ENCODE measurements at regions not wholly inside any gene's neighbourhood (a gene's known extent, or its start where the extent isn't known, plus 50 kb on each side); places are given as distances from the start of the nearest gene placed in this dataset.

GRCh38 chr2:224325941-224326340 is 76.0 kb downstream of the FAM124B start:
- H3K4me1 Mint-ChIP-seq: no peaks in the 10 kb centered on the region
- ATAC-seq (ENCODE audit: low read depth) (no peak), DNase-seq (no peak)
- POLR2A ChIA-PET: no interaction called here
- no peaks in the 10 kb centered on the region for H3K9me3 Mint-ChIP-seq
- peaks cover 27% of the 10 kb centered on the region for H3K27me3 Mint-ChIP-seq
- no peak overlapping the region for H3K27ac Mint-ChIP-seq
- no peak overlapping the region for H3K4me3 Mint-ChIP-seq
- no peaks in the 10 kb centered on the region for H3K36me3 Mint-ChIP-seq

- no peaks in the 10 kb centered on the region for H3K4me1 Mint-ChIP-seq
These were observed 77.3 kb downstream of the FAM124B start for GRCh38 chr2:224324604-224325003.

DNA sequence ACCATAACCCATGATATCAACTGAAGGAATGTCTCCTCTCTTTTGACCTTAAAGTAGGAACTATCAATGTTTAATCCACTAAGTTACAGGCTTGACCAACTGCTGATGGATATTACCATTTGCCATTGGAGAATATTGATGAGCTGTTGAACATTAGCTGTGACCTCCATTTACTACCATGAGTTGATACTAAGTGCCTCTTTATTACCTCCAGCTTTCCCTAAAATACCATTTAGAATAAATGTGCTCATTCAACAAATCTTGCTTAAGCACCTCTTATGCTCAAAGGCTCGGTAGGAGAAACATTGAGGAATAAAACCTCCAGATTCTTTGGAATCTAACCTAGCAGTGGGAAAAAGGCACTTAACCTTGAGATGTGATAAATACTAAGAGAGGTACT is 81.2 kb downstream of the FAM124B start:
- no peak overlapping the region for H3K27ac Mint-ChIP-seq
- no peaks in the 10 kb centered on the region for H3K36me3 Mint-ChIP-seq
- no peaks in the 10 kb centered on the region for H3K9me3 Mint-ChIP-seq
- DNase-seq (no peak), ATAC-seq (ENCODE audit: low read depth) (no peak)
- no peak overlapping the region for H3K4me3 Mint-ChIP-seq
- H3K4me1 Mint-ChIP-seq: no peaks in the 10 kb centered on the region
- H3K27me3 Mint-ChIP-seq: peaks cover 36% of the 10 kb centered on the region
- POLR2A ChIA-PET: no interaction called here

More at GRCh38 chr2:224324604-224325003, 77.3 kb downstream of the FAM124B start:
- DNase-seq (no peak), ATAC-seq (ENCODE audit: low read depth) (no peak)
- Mint-ChIP-seq H3K36me3 (no peaks in the 10 kb centered on the region), H3K4me3 (no peak overlapping the region), H3K27ac (no peak overlapping the region), H3K27me3 (peaks cover 36% of the 10 kb centered on the region), H3K9me3 (no peaks in the 10 kb centered on the region)
- POLR2A ChIA-PET: no interaction called here

DNA sequence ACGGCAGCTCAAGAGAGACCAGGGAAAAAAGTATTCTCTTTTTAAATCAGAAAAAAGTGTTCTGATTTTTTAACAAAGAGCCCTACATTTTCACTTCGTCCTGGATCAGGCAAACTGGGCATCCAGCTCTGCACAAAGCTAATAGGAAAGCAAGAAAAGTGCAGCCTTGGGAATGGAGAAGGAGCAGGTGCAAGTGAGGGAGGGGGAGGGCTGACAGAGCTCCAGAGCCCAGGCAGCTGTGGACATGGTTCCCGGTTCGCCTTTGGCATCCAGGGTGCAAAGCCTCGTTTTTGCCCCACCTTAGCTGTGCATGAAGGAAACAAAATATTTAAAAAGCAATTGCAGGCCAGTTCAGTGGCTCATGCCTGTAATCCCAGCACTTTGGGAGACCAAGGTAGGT is 82.2 kb downstream of the FAM124B start:
- peaks cover 40% of the 10 kb centered on the region for H3K27me3 Mint-ChIP-seq
- no peak overlapping the region for H3K27ac Mint-ChIP-seq
- POLR2A ChIA-PET: no interaction called here
- no peaks in the 10 kb centered on the region for H3K36me3 Mint-ChIP-seq
- H3K9me3 Mint-ChIP-seq: no peaks in the 10 kb centered on the region
- DNase-seq (no peak), ATAC-seq (ENCODE audit: low read depth) (no peak)
- no peaks in the 10 kb centered on the region for H3K4me1 Mint-ChIP-seq
- no peak overlapping the region for H3K4me3 Mint-ChIP-seq

DNA sequence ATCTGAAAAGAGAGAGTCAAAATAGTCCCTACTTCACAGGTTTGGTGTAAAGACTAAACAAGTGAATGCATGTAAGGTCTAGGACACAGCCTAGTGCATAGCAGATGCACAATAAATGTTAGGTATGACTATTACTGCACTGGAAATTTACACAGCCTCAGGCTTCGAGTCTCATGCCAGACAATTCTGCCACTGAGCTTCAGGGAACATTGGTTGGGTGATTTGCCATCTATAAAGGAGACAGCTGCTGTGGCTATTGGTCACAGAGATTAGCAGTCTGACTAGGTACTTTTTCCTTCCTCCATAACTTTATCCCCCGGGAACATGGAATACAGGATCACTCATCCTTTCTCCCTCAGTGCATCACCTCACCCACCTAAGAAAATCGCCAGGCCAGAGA is 89.2 kb downstream of the FAM124B start:
- H3K36me3 Mint-ChIP-seq: no peaks in the 10 kb centered on the region
- no peak overlapping the region for H3K4me3 Mint-ChIP-seq
- POLR2A ChIA-PET: no interaction called here
- ATAC-seq (ENCODE audit: low read depth) (no peak), DNase-seq (no peak)
- H3K27ac Mint-ChIP-seq: no peak overlapping the region
- no peaks in the 10 kb centered on the region for H3K9me3 Mint-ChIP-seq
- no peaks in the 10 kb centered on the region for H3K4me1 Mint-ChIP-seq
- peaks cover 17% of the 10 kb centered on the region for H3K27me3 Mint-ChIP-seq

GRCh38 chr2:224310943-224311625 is 90.8 kb downstream of the FAM124B start:
- Mint-ChIP-seq H3K9me3 (no peaks in the 10 kb centered on the region), H3K36me3 (no peaks in the 10 kb centered on the region), H3K27me3 (peaks cover 15% of the 10 kb centered on the region), H3K4me1 (no peaks in the 10 kb centered on the region), H3K27ac (no peak overlapping the region), H3K4me3 (no peak overlapping the region)
- no peak for ATAC-seq (ENCODE audit: low read depth)
- DNase-seq: no peak
- POLR2A ChIA-PET: no interaction called here

GRCh38 chr2:224309176-224309575 is 92.7 kb downstream of the FAM124B start:
- POLR2A ChIA-PET: no interaction called here
- H3K4me3 Mint-ChIP-seq: no peak overlapping the region

GRCh38 chr2:224308272-224308911 is 93.5 kb downstream of the FAM124B start:
- no peaks in the 10 kb centered on the region for H3K4me1 Mint-ChIP-seq
- peaks cover 4% of the 10 kb centered on the region for H3K27me3 Mint-ChIP-seq
- no peak overlapping the region for H3K4me3 Mint-ChIP-seq
- no peak overlapping the region for H3K27ac Mint-ChIP-seq
- H3K9me3 Mint-ChIP-seq: no peaks in the 10 kb centered on the region
- H3K36me3 Mint-ChIP-seq: no peaks in the 10 kb centered on the region
- no peak for ATAC-seq (ENCODE audit: low read depth)
- POLR2A ChIA-PET: no interaction called here
- DNase-seq: no peak

More at GRCh38 chr2:224309176-224309575, 92.7 kb downstream of the FAM124B start:
- Mint-ChIP-seq H3K36me3 (no peaks in the 10 kb centered on the region), H3K9me3 (no peaks in the 10 kb centered on the region), H3K4me1 (no peaks in the 10 kb centered on the region), H3K27me3 (peaks cover 8% of the 10 kb centered on the region), H3K27ac (no peak overlapping the region)
- ATAC-seq (ENCODE audit: low read depth): no peak
- DNase-seq: no peak

DNA sequence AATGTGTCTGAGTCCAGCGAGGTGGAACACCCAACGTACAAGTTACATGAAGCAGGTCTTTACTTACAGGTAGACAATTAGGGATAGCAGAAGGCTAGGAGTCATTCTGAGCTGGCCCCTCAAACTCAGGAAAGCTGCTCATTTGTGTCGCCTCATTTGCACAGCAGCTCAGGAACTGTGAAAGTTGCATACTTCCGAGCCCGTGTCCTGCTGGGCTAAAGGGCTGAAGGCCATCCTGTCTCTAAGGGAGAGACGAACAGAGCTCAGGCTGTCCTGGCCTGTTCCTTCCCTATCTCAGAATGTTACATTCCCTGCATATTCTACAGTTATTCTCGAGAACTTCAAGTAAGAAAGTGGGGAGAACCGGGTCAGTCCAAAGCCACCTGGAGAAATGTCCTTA is 99.0 kb downstream of the FAM124B start:
- Mint-ChIP-seq H3K27ac (no peak overlapping the region), H3K4me1 (no peaks in the 10 kb centered on the region), H3K36me3 (no peaks in the 10 kb centered on the region), H3K4me3 (no peak overlapping the region), H3K27me3 (peaks cover 2% of the 10 kb centered on the region), H3K9me3 (no peaks in the 10 kb centered on the region)
- POLR2A ChIA-PET: no interaction called here
- ATAC-seq (ENCODE audit: low read depth): no peak
- DNase-seq: no peak

DNA sequence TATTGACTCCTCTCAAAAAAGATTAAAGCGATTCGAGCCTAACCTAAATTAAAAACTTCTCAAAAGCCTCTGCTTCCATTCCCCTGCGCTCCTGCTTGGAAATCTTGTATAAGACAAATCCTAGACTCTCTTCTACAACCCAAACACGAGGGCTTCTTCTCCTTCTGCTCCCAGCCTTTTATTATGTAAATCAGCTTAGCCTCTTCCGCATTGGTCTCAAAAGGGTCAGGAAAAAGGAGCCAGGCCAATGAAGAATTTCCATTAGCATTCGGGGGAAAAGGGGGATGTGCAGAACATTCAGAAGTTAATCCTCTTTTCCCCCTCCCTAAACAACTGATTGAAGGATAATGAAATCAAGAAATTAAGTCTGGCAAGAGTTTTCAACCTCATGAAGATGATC is 107.9 kb downstream of the FAM124B start:
- no peaks in the 10 kb centered on the region for H3K36me3 Mint-ChIP-seq
- H3K9me3 Mint-ChIP-seq: no peaks in the 10 kb centered on the region
- no peak overlapping the region for H3K27ac Mint-ChIP-seq
- H3K4me1 Mint-ChIP-seq: no peaks in the 10 kb centered on the region
- no peak overlapping the region for H3K4me3 Mint-ChIP-seq
- ATAC-seq (ENCODE audit: low read depth) (no peak), DNase-seq (no peak)
- POLR2A ChIA-PET: no interaction called here
- peaks cover 41% of the 10 kb centered on the region for H3K27me3 Mint-ChIP-seq

DNA sequence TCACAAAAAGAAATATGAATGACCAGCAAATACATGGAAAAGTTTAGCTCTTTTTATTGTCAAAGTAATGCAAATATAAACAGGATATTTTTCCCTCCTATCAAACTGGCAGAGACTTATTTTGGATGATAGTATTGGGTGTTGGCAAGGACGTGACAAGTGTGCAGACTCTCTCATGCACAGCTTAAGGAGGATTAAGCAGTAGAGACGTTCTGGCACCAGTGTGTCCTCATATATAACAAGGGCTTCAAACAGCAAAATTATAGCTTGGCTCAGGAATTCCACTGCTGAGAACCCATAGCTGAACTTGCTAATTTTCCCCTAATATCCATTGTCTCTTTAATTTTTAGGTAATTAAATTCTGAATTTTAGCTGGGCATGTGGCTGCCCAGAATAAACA is 114.4 kb downstream of the FAM124B start:
- H3K27me3 Mint-ChIP-seq: peaks cover 46% of the 10 kb centered on the region
- POLR2A ChIA-PET: no interaction called here
- H3K27ac Mint-ChIP-seq: no peak overlapping the region
- no peaks in the 10 kb centered on the region for H3K36me3 Mint-ChIP-seq
- H3K9me3 Mint-ChIP-seq: no peaks in the 10 kb centered on the region
- H3K4me1 Mint-ChIP-seq: no peaks in the 10 kb centered on the region
- no peak for DNase-seq
- no peak for ATAC-seq (ENCODE audit: low read depth)
- no peak overlapping the region for H3K4me3 Mint-ChIP-seq

DNA sequence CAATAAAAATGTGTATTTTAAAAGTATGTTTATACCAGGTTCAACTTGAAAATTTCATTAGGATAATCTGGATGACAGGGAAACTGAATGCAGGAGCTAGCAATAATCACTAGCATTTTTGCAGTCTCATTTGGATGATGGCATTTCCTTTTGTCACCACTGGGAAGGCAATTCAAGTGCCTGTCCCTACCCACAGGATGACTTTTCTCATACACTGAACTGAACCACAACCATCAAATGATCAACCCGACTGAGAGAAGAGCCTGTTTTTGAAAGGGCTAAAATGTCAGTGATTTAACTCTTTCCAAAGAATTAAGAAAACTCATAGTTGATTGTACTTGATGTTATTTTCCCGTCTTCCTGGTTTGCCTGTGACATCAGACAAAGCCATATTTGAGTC is 115.0 kb downstream of the FAM124B start:
- no peaks in the 10 kb centered on the region for H3K4me1 Mint-ChIP-seq
- H3K27ac Mint-ChIP-seq: no peak overlapping the region
- no peaks in the 10 kb centered on the region for H3K36me3 Mint-ChIP-seq
- H3K9me3 Mint-ChIP-seq: no peaks in the 10 kb centered on the region
- peaks cover 51% of the 10 kb centered on the region for H3K27me3 Mint-ChIP-seq
- H3K4me3 Mint-ChIP-seq: no peak overlapping the region
- POLR2A ChIA-PET: interaction anchor here (0.8 kb wide), 1 partner anchor 316 kb away, joined by 3 read pairs; no protein-coding TSS in a partner anchor
- DNase-seq: no peak
- ATAC-seq (ENCODE audit: low read depth): no peak

- ATAC-seq (ENCODE audit: low read depth) (no peak), DNase-seq (no peak)
- Mint-ChIP-seq H3K36me3 (no peaks in the 10 kb centered on the region), H3K9me3 (no peaks in the 10 kb centered on the region), H3K27me3 (peaks cover 51% of the 10 kb centered on the region), H3K27ac (no peak overlapping the region), H3K4me3 (no peak overlapping the region), H3K4me1 (no peaks in the 10 kb centered on the region)
- POLR2A ChIA-PET: no interaction called here
These were observed 117.6 kb downstream of the FAM124B start for GRCh38 chr2:224284134-224284946.

DNA sequence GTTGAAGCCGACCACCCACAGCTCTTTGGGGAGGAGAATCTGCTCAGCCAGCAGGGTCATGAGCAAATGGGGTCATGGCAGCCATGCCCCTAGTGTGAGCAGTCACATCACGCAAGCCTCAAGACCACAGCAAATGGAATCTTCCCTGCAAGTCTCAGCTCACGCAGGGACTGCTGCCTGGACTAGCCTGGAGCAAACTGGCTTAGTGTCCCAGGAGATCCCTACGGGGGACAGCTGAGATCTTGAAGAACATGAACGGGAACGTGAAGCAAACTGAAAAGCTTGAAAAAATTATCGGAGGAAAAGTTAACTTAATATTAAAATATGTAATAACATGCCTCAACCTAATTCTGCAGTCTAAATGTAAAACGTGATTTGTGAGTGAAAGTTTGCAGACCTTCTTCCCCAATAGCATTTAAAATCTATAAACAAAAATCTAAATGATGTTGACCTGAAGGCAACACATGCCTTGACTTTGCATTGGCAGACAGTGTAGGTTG is 118.4 kb downstream of the FAM124B start:
- POLR2A ChIA-PET: no interaction called here
- H3K9me3 Mint-ChIP-seq: no peaks in the 10 kb centered on the region
- no peak overlapping the region for H3K27ac Mint-ChIP-seq
- DNase-seq (no peak), ATAC-seq (ENCODE audit: low read depth) (no peak)
- no peaks in the 10 kb centered on the region for H3K36me3 Mint-ChIP-seq
- peaks cover 44% of the 10 kb centered on the region for H3K27me3 Mint-ChIP-seq
- H3K4me1 Mint-ChIP-seq: no peaks in the 10 kb centered on the region
- no peak overlapping the region for H3K4me3 Mint-ChIP-seq

Measured in activated naive CD8-positive, alpha-beta T cell treated with anti-CD3 and anti-CD28 coated beads, Interleukin-2, amount 10 ng/mL, durations not matched to agents 7 days and 5 days (primary cell).